GM18502 (cell line): ENCODE measurements at regions not wholly inside any gene's neighbourhood (a gene's known extent, or its start where the extent isn't known, plus 50 kb on each side); places are given as distances from the start of the nearest gene placed in this dataset.

Experiments used
- ATAC-seq: cut with Tn5 transposase; IDR thresholded peaks from one replicate; pipeline ENCODE4 v1.9.1; 2021; ENCODE audit warnings: mild to moderate bottlenecking; ENCODE audit not compliant: unreplicated experiment, poor library complexity

- ATAC-seq, result no peak
These were observed 51.4 kb downstream of the MARCHF4 start for GRCh38 chr2:216320852-216321251.

DNA sequence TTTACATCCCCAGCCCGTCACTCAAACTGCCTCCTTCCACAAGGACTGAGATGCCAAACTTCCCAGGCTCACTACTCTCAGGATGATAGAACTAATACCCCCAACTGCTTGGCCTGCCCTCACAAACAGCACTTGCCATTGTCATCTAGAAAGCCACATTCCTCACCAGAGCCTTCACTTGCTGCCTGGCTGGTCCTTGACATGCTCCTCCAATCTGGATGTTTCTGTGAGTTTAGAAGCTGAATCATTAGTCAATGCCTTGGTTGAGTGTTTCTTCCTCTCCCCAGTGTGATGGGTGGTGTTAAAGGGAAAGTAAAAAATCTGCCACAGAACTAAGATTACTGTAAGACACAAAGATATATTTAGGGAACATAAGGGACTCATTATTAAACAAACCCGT is 52.5 kb downstream of the MARCHF4 start:
- no peak for ATAC-seq

DNA sequence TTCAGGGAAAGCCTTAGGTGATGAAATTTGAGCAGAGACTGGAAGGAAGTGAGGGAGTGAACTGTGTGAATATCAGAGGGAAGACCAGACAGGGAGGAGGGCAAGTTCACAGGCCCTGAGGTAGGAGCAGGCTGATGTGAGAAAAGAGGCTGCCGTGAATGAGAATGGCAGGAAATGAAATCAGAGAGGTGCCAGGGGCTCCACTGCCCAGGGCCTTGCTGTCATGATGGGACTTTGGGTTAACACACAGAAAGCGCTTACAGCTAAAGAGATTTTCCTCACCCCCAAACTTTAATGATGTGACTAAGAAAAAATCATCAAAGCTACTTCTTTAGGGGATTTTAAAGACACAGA is 53.8 kb downstream of the MARCHF4 start:
- ATAC-seq, result no peak

DNA sequence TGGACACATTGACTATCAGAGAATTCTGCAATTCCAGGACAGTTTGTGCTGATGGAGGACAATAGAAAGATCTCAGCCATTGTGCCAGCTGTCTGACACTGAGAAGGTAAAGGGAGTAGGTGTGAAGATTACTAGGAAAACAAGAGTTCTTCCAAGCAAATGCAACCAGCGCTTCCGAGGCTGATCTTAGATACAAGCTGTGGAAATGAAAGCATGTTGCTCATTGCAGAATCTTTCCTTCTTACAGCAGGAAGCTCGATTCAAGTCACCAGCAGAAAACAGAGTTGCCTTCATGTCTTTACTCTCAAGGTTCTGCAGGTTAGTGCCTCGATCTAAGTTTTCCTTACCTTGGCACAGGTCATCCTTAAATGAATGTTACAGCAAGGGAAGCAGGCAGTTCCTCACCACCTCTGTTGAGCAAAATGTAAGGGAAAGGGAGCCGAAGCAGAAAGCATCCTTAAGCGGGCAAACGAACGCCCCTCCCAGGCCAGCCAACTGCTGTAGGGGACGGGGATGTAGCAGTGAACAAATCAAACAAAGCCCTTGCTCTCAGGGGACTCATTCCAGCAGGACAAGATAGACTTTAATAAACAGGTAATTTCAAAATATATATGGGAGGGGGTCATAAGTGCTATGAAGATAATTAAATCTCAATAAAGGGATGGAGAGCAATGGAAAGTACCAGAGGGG is 54.3 kb downstream of the MARCHF4 start:
- ATAC-seq, result no peak

GRCh38 chr2:216316743-216317142 is 55.5 kb downstream of the MARCHF4 start:
- no peak for ATAC-seq

GRCh38 chr2:216315802-216316603 is 56.3 kb downstream of the MARCHF4 start:
- ATAC-seq, result no peak

DNA sequence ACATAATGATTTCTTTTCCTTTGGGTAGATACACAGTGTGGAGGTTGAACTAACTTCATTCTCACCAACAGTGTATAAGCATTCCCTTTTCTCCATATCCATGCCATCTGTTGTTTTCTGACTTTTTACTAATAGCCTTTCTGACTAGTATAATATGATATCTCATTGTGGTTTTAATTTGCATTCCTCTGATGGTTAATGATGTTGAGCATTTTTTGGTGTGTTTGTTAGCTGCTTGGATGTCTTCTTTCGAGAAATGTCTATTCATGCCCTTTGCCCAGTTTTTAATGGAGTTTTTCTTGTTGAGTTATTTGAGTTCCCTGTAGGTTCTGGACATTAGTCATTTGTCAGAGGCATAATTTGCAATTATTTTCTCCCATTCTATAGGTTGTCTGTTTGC is 59.8 kb downstream of the MARCHF4 start:
- no peak for ATAC-seq

- no peak for ATAC-seq
These were observed 63.7 kb downstream of the MARCHF4 start for GRCh38 chr2:216308576-216308975.

DNA sequence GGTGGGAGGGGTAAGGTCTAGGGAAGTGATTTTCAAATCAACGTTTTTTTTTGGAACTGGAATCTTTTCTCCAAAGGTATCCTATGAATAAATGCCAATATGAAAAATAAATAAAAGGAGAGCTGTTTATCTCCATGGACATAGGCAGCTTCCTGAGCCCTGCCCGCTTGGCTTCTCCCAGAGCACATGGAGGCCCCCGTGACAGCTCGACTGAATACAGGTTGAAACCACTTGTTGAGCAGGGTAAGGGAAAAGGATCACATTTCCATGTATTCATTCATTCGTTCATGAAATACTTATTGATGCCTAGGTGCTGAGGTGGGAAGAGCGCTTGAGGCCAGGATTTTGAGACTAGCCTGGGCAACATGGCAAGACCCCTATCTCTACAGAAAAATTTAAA is 64.8 kb downstream of the MARCHF4 start:
- no peak for ATAC-seq

DNA sequence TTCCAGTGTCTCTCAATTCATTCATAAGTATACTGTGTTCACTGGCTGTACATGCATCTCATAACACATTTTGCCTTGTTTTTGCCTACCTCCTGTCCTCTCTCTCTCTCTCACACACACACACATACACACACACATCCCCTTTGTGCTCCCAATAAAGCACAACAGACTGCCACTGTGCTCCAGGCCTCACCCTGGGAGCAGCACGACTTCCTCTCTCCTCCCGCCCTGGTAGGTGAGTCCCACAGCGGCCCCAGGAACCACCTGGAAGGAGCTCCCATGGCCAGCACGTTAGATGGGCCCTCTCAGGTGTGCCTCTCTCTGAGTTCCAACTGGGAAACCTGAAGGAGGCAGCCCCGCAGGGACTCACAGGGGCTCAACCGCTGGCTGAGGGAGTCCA is 65.4 kb downstream of the MARCHF4 start:
- ATAC-seq, result no peak

DNA sequence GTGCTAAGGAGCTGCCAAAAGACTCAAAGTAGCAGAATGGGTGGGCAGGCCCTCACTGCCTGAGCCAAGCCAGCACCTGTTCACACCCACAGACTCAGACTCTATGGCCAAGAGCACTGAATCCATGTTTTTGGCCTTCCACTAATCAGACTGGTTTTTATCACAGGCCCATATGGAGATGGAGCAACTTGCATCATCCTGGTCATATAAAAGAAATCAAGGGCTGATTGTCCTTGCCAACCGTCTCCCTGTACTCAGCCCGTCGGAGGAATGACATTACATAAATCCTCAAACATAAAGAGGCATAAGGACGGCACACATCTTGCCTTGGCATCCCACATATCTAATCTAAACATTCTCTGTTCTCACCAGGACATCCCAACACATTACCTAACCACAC is 66.7 kb downstream of the MARCHF4 start:
- no peak for ATAC-seq

DNA sequence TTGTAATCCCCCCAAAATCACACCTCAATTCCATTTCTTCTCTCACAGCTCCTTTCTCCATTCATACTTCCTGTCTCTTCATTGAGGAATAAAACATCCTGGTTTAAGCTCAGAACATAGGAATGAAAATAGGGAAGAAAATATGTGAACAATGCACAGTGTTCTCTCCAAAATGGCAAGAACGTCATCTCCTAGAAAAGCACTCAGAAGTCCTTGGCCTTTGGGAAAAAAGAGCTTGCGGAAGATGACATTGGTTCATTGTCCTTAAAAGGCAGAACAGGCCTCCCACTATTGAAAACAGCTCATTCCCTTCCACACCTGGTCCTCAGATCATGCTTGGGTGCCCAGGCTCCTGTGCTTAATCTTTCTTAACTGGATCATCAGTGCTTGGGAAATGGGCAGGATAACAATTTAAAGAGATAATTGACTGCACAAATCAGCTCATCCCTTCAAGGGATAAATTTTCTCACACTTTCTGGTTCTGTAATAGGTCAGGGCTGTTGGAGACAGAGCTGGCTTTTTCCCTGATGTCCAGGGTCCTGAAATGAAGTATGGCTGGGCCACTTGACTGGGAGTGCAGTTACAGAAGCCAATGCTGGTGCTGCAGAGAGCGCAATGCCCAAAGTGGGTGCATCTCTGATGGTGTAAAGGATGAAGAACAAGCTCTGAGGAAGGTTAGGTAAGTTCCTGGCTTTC is 69.2 kb downstream of the MARCHF4 start:
- ATAC-seq, result no peak

DNA sequence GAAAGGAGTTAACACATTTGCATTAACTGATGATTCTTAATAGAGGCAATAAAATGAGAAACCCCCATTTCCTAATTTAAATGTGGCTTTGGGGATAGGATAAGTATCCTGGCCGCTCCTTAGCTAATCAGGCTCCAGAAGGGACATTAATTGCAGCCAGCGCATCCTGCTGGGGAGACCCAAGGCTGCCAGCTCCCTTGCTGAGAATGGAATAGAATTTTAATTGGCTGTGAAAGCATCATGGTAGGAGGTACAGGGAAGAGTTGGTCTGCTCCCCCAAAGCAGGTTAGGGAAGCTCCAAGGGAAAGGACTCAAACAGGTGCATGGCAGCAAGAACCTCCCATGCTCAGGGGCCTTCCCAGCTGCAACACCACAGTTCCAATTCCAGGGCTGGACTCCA is 71.4 kb downstream of the MARCHF4 start:
- no peak for ATAC-seq

DNA sequence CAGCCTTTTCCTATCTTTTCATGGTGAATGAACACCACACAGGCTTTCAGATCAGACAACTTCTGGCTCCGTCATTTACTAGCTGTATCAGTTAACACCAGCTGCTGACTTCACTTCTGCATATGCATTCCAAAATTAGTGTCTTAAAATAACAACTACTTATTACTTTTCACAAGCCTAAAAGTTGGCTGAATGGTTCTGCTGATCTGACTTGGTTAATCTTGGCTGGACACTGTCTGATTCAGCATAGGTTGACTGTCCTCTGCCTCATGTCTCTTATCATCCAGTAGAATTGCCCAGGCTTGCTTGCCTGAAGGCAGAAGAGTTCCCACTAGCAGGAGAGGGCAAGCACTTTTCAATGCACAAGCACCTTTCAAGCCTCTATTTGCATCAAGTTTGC is 72.7 kb downstream of the MARCHF4 start:
- no peak for ATAC-seq

- no peak for ATAC-seq
These were observed 73.4 kb downstream of the MARCHF4 start for GRCh38 chr2:216298719-216299495.

DNA sequence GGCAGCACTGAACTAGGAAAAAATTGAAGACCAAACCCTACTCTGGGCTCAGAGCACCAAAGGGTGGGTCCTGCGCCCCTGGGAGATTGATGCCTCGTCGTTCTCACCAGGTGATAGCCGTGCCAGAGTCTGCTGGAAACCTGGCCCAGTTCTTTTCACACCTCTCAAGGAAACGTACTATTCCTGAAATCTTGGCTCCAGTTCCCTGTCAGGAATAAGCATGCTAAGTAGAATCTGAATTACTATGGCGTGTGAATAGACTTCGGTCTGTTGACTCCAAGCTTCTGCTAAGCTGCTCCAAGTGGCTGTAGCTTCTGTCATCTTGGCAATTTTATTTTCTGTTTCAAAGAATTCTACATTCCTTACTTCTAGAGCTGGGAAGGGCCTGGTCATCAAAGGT is 75.4 kb downstream of the MARCHF4 start:
- no peak for ATAC-seq

DNA sequence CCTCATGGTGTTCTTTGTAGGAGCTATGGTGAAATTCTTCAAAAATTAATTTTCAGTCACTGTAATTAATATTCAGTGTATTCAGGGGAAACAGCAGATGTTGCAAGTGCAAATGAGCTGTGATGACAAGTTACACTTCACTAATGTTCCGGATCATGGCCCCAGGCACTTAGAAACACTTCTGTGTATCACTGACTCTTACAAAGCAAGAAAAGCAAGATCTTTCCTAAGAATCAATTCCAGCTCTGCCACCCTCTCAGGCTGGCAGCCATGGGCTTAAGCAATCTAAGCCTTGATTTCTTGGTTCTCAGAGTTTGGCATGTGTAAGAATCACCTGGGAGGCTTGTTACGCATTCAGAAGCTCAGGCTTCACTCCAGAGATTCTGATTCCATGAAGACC is 78.0 kb downstream of the MARCHF4 start:
- no peak for ATAC-seq

DNA sequence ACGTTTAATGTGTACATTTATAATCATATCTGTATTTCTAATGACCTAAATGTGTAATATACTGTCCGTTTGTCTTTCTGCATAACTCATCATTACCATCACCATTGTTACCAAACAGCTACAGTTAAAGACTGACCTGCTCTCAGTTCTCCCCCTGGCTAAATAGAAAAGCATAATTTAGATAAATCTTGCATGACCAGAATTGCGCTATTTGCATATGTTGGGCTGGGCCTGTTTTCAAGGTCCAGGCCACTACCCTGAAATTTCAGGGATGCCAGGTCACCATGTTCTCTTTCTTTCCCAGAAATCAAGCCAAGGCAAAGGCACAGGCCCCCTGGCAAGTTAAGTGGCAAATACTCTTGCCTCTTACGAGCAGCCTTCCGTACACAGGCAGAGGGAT is 78.4 kb downstream of the MARCHF4 start:
- ATAC-seq, result no peak

DNA sequence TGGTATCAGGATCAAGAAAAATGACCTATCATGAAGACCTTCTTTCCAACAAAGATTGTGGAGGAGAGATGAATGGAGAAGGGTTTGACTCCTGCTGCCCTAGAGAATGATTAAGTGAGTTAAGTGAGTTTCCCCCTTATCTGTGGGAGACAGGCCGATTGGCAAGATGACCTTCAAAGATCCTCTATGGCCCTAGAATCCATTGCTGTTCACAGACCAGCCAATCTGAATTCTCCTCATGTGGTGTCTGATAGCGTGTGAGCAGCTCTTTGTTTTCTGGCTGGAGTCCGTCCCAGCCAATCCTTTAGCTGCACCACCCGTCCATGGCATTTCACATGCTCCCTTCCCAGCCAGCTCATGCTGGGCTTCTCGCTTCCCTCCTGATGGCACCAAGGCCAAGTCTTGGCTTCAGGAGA is 79.4 kb downstream of the MARCHF4 start:
- ATAC-seq, result no peak

DNA sequence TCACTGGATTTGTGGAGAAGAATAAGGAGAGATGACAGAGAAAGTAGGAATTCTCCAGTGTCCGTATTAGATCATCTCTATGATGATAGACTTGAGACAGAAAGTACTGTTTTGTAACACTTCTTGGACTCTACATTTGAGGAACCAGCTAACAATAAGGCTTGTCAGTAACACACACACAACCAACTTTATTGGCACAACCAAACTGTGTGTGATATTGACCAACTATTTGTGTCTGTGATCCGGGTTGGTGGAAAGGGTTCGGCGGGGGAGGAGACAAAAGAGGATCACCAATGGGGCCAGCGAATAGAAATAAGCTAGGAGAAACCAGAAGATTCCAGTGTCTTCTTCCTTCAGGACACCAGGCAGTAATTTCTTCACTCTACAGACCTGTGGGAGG is 79.8 kb downstream of the MARCHF4 start:
- ATAC-seq, result no peak

DNA sequence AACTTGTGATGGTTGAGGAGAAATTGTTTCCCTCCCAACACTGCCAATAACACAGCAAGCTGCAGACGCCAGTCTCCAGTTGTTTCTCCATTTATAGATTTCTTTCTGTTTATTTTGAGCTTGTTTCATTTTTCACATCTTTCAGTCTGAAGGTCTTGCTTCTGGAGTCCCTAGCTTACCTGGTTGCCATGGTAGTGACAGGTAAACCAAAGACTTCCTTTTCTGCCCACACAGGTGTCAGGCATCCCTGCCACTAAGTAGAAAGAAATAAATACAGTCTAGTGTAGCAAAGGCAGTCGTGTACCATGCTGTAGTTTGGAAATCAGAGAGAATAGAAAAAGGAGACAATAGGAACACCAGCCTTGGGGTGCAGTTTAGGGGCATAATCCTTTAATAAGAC is 82.8 kb downstream of the MARCHF4 start:
- no peak for ATAC-seq
